H9 (cell line): ENCODE measurements at regions not wholly inside any gene's neighbourhood (a gene's known extent, or its start where the extent isn't known, plus 50 kb on each side); places are given as distances from the start of the nearest gene placed in this dataset.
A peak's percentile ranks its signal among the peaks of the same experiment; 100 is the strongest.
"Not testable (repeated sequence)": the region's sequence is repeated elsewhere in the genome, so short reads cannot be mapped to it uniquely, and the experiment has no call there.

ENCODE experiments used
- DNase-seq: peaks from one replicate; pipeline ENCODE4 v3.0.0-alpha.2; 2017
- H2AFZ ChIP-seq: one replicate; pipeline ENCODE4 v1.6.1; 2013; ENCODE audit warnings: mild to moderate bottlenecking, low read length, control low read depth, moderate library complexity
- H2AK5ac ChIP-seq: 2 replicates; pipeline ENCODE4 v1.6.1; 2013; ENCODE audit warnings: low read length, control low read depth, mixed read lengths; ENCODE audit not compliant: insufficient read length
- H2BK120ac ChIP-seq: one replicate; pipeline ENCODE4 v1.6.1; 2013; ENCODE audit warnings: low read depth, mild to moderate bottlenecking, low read length, control low read depth, inconsistent platforms; ENCODE audit not compliant: poor library complexity, severe bottlenecking
- H2BK12ac ChIP-seq: 2 replicates; pipeline ENCODE4 v1.6.1; 2013; ENCODE audit warnings: low read length, control low read depth, mixed read lengths, low read depth; ENCODE audit not compliant: insufficient read length
- H2BK15ac ChIP-seq: 2 replicates; pipeline ENCODE4 v1.6.1; 2013; ENCODE audit warnings: low read depth, low read length, control low read depth
- H2BK20ac ChIP-seq: one replicate; pipeline ENCODE4 v1.6.1; 2013; ENCODE audit warnings: low read depth, mild to moderate bottlenecking, low read length, control low read depth, inconsistent platforms; ENCODE audit not compliant: poor library complexity, severe bottlenecking
- H2BK5ac ChIP-seq: 2 replicates; pipeline ENCODE4 v1.6.1; 2013; ENCODE audit warnings: low read length, control low read depth, mixed read lengths; ENCODE audit not compliant: insufficient read length
- H3K14ac ChIP-seq: 2 replicates; pipeline ENCODE4 v1.6.1; 2013; ENCODE audit warnings: low read length, control low read depth; ENCODE audit not compliant: insufficient read depth
- H3K18ac ChIP-seq: 2 replicates; pipeline ENCODE4 v1.6.1; 2013; ENCODE audit warnings: low read depth, mild to moderate bottlenecking, mixed read lengths, low read length, control low read depth; ENCODE audit not compliant: insufficient read length
- H3K23ac ChIP-seq: 2 replicates; pipeline ENCODE4 v1.6.1; 2013; ENCODE audit warnings: low read length, control low read depth, mixed read lengths, low read depth; ENCODE audit not compliant: insufficient read length
- H3K23me2 ChIP-seq: 2 replicates; pipeline ENCODE4 v1.6.1; 2013; ENCODE audit warnings: low read depth, mild to moderate bottlenecking, mixed read lengths, low read length, control low read depth; ENCODE audit not compliant: insufficient read length, poor library complexity, severe bottlenecking
- H3K27ac ChIP-seq: 2 replicates; pipeline ENCODE4 v1.5.1; 2013; ENCODE audit warnings: low read length, control low read depth, mixed read lengths, low read depth; ENCODE audit not compliant: insufficient read length
- H3K27me3 ChIP-seq: 2 replicates; pipeline ENCODE4 v1.6.1; 2013; ENCODE audit warnings: low read length, control low read depth, inconsistent platforms; ENCODE audit not compliant: insufficient read depth
- H3K4ac ChIP-seq: 2 replicates; pipeline ENCODE4 v1.6.1; 2013; ENCODE audit warnings: low read depth, mild to moderate bottlenecking, control low read depth, inconsistent platforms, low read length, moderate library complexity
- H3K4me1 ChIP-seq: 2 replicates; pipeline ENCODE4 v1.6.1; 2013; ENCODE audit warnings: low read length, control low read depth, inconsistent platforms; ENCODE audit not compliant: insufficient read depth
- H3K4me2 ChIP-seq: 2 replicates; pipeline ENCODE4 v1.6.1; 2013; ENCODE audit warnings: low read length, control low read depth, mixed read lengths; ENCODE audit not compliant: insufficient read length, insufficient read depth
- H3K56ac ChIP-seq: 2 replicates; pipeline ENCODE4 v1.6.1; 2013; ENCODE audit warnings: low read depth, mild to moderate bottlenecking, mixed read lengths, low read length, control low read depth; ENCODE audit not compliant: insufficient read length
- H3K79me1 ChIP-seq: 2 replicates; pipeline ENCODE4 v1.6.1; 2013; ENCODE audit warnings: low read depth, mild to moderate bottlenecking, moderate library complexity, low read length, control low read depth, inconsistent platforms; ENCODE audit not compliant: insufficient read depth, poor library complexity, severe bottlenecking
- H3K79me2 ChIP-seq: 2 replicates; pipeline ENCODE4 v1.6.1; 2013; ENCODE audit warnings: low read length, control low read depth, inconsistent platforms; ENCODE audit not compliant: insufficient read depth
- H3K9ac ChIP-seq: 2 replicates; pipeline ENCODE4 v1.6.1; 2013; ENCODE audit warnings: low read length, control low read depth, mixed read lengths; ENCODE audit not compliant: insufficient read length; ENCODE audit errors: extremely low read depth
- H3K9me3 ChIP-seq: one replicate; pipeline ENCODE4 v1.6.1; 2013; ENCODE audit warnings: low read depth, low read length, inconsistent platforms; ENCODE audit not compliant: control insufficient read depth
- H3T11ph ChIP-seq: one replicate; pipeline ENCODE4 v1.6.1; 2013; ENCODE audit warnings: mild to moderate bottlenecking, low read length, control low read depth, inconsistent platforms
- H4K20me1 ChIP-seq: one replicate; pipeline ENCODE4 v1.6.1; 2013; ENCODE audit not compliant: control insufficient read depth, insufficient read length, insufficient read depth
- H4K5ac ChIP-seq: 2 replicates; pipeline ENCODE4 v1.6.1; 2013; ENCODE audit warnings: low read depth, mild to moderate bottlenecking, mixed read lengths, low read length, control low read depth; ENCODE audit not compliant: insufficient read length
- H4K8ac ChIP-seq: replicated peaks from 2 replicates; pipeline ENCODE4 v1.6.1; 2013; ENCODE audit warnings: low read length, control low read depth, mixed read lengths, low read depth; ENCODE audit not compliant: insufficient read length
- H4K91ac ChIP-seq: 2 replicates; pipeline ENCODE4 v1.6.1; 2013; ENCODE audit warnings: low read depth, mild to moderate bottlenecking, moderate library complexity, mixed read lengths, low read length, control low read depth; ENCODE audit not compliant: insufficient read length
- H3K27ac Mint-ChIP-seq, 3 experiments: 2 replicates in 2 of 3; 3 replicates in 1 of 3; pipeline ENCODE4 v1.8.0; 2020 to 2021; ENCODE audit warnings: mixed read lengths in 3 of 3, mild to moderate bottlenecking in 1 of 3, moderate library complexity in 1 of 3
- H3K27me3 Mint-ChIP-seq: 2 replicates; pipeline ENCODE4 v1.8.0; 2021; ENCODE audit warnings: low read depth, mild to moderate bottlenecking, moderate library complexity, mixed read lengths
- H3K36me3 Mint-ChIP-seq, 3 experiments: 2 replicates in 2 of 3; 3 replicates in 1 of 3; pipeline ENCODE4 v1.8.0; 2020 to 2021; ENCODE audit warnings: low read depth in 3 of 3, mixed read lengths in 3 of 3; ENCODE audit not compliant: insufficient read depth in 1 of 3
- H3K4me1 Mint-ChIP-seq, 2 experiments: 2 replicates each; pipeline ENCODE4 v1.8.0; 2020; ENCODE audit warnings: mixed read lengths in 2 of 2
- H3K4me3 Mint-ChIP-seq, 2 experiments: 2 replicates in 1 of 2; 3 replicates in 1 of 2; pipeline ENCODE4 v1.8.0; 2020 to 2021; ENCODE audit warnings: mild to moderate bottlenecking in 2 of 2, mixed read lengths in 2 of 2, moderate library complexity in 1 of 2
- H3K9me3 Mint-ChIP-seq, 2 experiments: 2 replicates in 1 of 2; 3 replicates in 1 of 2; pipeline ENCODE4 v1.8.0; 2020; ENCODE audit warnings: mild to moderate bottlenecking in 2 of 2, mixed read lengths in 2 of 2, moderate library complexity in 1 of 2
- WGBS: extraction: QIAGEN DNeasy Blood & Tissue Kit; methylation state at CpG from one replicate; pipeline ENCODE4 v1.1.7; 2013; ENCODE audit warnings: missing lambda C conversion rate, low lambda C conversion rate, mixed read lengths; ENCODE audit not compliant: insufficient read length; ENCODE audit errors: extremely low coverage; 5-methylcytosine and 5-hydroxymethylcytosine counted together
- TF ChIP-seq, protein P1 (sequence below): fragments of 200-600 bp; sonication (generic); conservative IDR thresholded peaks from 3 replicates; pipeline ENCODE4 v1.8.0; 2021; ENCODE audit warnings: antibody characterized with exemption, mild to moderate bottlenecking

DNA sequence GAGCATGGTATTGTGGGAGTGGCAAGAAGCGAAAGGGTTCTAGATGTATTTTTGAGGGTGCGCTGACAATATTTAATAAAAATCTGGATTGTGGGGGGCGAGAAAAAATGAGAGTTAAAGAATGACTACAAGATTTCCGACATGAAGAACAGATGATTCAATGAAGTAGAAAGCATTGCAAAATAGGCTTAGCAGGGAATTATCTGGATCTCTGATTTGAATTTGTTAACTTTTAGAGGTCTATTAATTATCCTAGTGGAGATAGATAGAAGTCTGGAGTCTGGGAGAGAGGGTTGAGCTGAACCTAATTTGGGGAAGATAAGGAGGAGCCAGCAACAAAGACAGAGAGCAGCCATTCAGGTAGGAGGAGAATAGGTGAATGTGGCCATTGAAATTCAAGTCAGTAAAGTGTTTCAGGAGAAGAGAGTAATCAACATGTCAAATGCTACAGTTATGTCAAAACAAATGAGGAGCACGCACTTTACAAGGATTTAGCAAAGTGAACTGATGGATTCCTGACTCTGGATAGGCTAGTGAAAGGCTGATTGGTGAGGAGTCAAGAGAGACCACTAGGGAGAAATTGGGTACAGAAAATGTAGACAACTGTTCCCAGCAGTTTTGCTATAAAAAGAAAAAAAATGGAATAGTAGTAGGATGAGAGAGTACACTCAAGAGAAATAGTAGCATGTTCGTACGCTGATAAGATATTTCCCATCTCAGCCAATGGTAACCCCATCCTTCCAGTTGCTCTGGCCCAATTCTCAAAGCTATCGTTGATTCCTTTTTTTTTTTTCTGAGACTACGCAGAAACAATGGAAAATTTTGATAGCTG is 393.2 kb upstream of the CXADR start:
- 0 out of 2 replicates have a peak, but pooled peaks cover 2% of the 10 kb centered on the region for H3K4me1 ChIP-seq
- Mint-ChIP-seq H3K27ac (peak overlapping the region in 2 of 3 experiments; percentile 68 to 94; a peak in 6 of 7 replicates), H3K9me3 (peaks cover 8 to 10% of the 10 kb centered on the region in 2 experiments; a peak in 4 of 5 replicates), H3K27me3 (no peaks in the 10 kb centered on the region), H3K4me3 (no peak overlapping the region), H3K36me3 (peaks cover 3 to 14% (median 7%) of the 10 kb centered on the region in 3 experiments; a peak in 6 of 7 replicates), H3K4me1 (peaks cover 46 to 54% of the 10 kb centered on the region in 2 experiments)
- no peaks in the 10 kb centered on the region for H3K79me2 ChIP-seq
- H3K23ac ChIP-seq: no peak overlapping the region
- no peaks in the 10 kb centered on the region for H3K23me2 ChIP-seq
- TF ChIP-seq, protein P1, sequence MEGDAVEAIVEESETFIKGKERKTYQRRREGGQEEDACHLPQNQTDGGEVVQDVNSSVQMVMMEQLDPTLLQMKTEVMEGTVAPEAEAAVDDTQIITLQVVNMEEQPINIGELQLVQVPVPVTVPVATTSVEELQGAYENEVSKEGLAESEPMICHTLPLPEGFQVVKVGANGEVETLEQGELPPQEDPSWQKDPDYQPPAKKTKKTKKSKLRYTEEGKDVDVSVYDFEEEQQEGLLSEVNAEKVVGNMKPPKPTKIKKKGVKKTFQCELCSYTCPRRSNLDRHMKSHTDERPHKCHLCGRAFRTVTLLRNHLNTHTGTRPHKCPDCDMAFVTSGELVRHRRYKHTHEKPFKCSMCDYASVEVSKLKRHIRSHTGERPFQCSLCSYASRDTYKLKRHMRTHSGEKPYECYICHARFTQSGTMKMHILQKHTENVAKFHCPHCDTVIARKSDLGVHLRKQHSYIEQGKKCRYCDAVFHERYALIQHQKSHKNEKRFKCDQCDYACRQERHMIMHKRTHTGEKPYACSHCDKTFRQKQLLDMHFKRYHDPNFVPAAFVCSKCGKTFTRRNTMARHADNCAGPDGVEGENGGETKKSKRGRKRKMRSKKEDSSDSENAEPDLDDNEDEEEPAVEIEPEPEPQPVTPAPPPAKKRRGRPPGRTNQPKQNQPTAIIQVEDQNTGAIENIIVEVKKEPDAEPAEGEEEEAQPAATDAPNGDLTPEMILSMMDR: no peak
- no peak overlapping the region for H3K27ac ChIP-seq
- no peaks in the 10 kb centered on the region for H3K27me3 ChIP-seq
- no peak overlapping the region for H2AFZ ChIP-seq
- no peak overlapping the region for H3K4me2 ChIP-seq
- no peak overlapping the region for H2AK5ac ChIP-seq
- no peak overlapping the region for H3K9ac ChIP-seq
- no peak overlapping the region for H2BK15ac ChIP-seq
- H3K18ac ChIP-seq: no peak overlapping the region
- H3K79me1 ChIP-seq: no peaks in the 10 kb centered on the region
- H4K91ac ChIP-seq: no peak overlapping the region
- H2BK20ac ChIP-seq: no peak overlapping the region
- H4K20me1 ChIP-seq: no peaks in the 10 kb centered on the region
- no CpG with 5 or more reads among the region's 9 CpGs for WGBS
- H3T11ph ChIP-seq: no peak overlapping the region
- H2BK5ac ChIP-seq: no peak overlapping the region
- no peak overlapping the region for H4K5ac ChIP-seq
- no peak overlapping the region for H4K8ac ChIP-seq
- no peak overlapping the region for H2BK12ac ChIP-seq
- no peak overlapping the region for H3K14ac ChIP-seq
- H3K4ac ChIP-seq: no peak overlapping the region
- H3K56ac ChIP-seq: no peak overlapping the region
- no peak for DNase-seq
- H3K9me3 ChIP-seq: no peaks in the 10 kb centered on the region
- no peak overlapping the region for H2BK120ac ChIP-seq

DNA sequence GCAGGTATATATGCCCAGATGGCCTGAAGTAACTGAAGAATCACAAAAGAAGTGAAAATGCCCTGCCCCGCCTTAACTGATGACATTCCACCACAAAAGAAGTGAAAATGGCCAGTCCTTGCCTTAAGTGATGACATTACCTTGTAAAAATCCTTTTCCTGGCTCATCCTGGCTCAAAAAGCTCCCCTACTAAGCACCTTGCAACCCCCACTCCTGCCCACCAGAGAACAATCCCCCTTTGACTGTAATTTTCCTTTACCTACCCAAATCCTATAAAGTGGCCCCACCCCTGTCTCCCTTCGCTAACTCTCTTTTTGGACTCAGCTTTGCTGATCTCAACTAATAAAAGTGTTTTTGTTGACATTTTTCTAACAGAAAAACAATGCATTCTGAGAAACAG is 385.4 kb upstream of the CXADR start:
- H3K9me3 Mint-ChIP-seq, H3K79me1 ChIP-seq, H3K9ac ChIP-seq, H3K14ac ChIP-seq, H2BK120ac ChIP-seq, H2BK15ac ChIP-seq, H3K4me2 ChIP-seq, H3K23ac ChIP-seq, H3K27ac Mint-ChIP-seq, H2AFZ ChIP-seq, H2AK5ac ChIP-seq, H2BK12ac ChIP-seq, H3K79me2 ChIP-seq, H3K23me2 ChIP-seq, DNase-seq, H4K91ac ChIP-seq, H3K27me3 Mint-ChIP-seq, H3K4me1 Mint-ChIP-seq, H2BK5ac ChIP-seq, H3K18ac ChIP-seq, H2BK20ac ChIP-seq, H3K4me3 Mint-ChIP-seq, H3K4me1 ChIP-seq, H3K27ac ChIP-seq, H4K20me1 ChIP-seq, H4K8ac ChIP-seq, H4K5ac ChIP-seq, H3K27me3 ChIP-seq, H3K56ac ChIP-seq, H3K9me3 ChIP-seq, H3K4ac ChIP-seq, H3T11ph ChIP-seq, H3K36me3 Mint-ChIP-seq: not testable (repeated sequence)
- no CpG with 5 or more reads among the region's 2 CpGs for WGBS
